ENCODE measurements at regions not wholly inside any gene's neighbourhood (a gene's known extent, or its start where the extent isn't known, plus 50 kb on each side); places are given as distances from the start of the nearest gene placed in this dataset.

DNA sequence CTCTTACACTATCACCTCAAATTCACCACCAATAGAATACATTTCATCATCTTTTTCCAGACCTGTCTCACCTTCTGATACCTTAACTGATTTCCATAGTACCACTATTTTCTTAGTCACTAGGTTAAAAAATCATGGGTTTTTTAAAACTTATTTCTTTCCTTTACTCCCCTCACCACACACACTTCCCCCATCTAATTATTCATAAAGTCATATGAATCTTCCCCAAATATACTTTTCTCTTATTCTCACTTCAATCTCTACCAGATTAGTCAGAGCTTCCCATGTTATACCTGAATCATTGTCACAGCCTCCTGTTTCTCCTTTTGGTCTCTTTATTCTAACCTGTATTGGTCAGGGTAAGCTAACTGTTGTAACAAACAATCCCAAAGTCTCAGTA, 696.3 kb downstream of the BCL11A start:
- H3K4me3 ChIP-seq (ENCODE audit: low read length): no peak overlapping the region
- no peak for DNase-seq (ENCODE audit: low read depth)
- TF ChIP-seq, protein P1, sequence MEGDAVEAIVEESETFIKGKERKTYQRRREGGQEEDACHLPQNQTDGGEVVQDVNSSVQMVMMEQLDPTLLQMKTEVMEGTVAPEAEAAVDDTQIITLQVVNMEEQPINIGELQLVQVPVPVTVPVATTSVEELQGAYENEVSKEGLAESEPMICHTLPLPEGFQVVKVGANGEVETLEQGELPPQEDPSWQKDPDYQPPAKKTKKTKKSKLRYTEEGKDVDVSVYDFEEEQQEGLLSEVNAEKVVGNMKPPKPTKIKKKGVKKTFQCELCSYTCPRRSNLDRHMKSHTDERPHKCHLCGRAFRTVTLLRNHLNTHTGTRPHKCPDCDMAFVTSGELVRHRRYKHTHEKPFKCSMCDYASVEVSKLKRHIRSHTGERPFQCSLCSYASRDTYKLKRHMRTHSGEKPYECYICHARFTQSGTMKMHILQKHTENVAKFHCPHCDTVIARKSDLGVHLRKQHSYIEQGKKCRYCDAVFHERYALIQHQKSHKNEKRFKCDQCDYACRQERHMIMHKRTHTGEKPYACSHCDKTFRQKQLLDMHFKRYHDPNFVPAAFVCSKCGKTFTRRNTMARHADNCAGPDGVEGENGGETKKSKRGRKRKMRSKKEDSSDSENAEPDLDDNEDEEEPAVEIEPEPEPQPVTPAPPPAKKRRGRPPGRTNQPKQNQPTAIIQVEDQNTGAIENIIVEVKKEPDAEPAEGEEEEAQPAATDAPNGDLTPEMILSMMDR (conservative IDR thresholded peaks at IDR 0.05; ENCODE audit: low read length): no peak

DNA sequence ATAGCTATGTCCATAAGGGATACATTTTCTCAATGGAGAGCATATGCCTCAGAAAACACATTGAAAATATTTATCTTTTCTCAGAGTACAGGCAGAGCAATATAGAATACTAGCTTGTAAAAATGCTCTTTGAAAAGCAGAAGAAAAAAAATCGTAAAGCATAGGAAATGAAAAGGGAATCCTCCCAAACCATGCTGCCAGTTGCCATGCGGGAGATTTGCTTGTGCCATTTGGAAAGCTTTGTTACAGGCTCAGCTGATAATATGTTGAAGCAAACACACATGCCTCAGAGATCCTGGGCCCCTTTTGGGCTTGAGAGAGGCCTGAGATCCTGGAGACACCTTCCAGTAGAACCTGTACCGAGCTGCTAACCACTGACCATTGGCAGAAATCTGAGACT, 697.1 kb downstream of the BCL11A start:
- H3K4me3 ChIP-seq (ENCODE audit: low read length): no peak overlapping the region
- TF ChIP-seq, protein P1 (conservative IDR thresholded peaks at IDR 0.05; ENCODE audit: low read length): no peak
- no peak for DNase-seq (ENCODE audit: low read depth)

DNA sequence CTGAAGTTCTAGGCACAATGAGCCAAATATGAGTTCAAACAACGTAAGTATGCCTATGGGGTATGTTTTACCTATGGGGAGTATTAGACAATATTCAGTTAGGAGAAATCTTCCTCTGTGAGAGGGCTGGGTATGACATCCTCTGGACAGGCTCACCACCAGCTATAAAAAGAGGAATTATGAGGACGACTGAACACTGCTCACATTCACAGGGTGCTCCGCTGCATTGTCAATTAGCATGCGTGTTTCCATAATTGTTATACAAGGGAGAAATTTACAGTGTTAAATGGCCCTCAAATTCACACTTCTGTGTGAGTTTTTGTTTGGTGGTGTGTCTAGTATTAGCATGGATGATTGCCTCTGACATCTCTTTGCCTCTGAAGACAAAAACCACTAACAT, 700.4 kb downstream of the BCL11A start:
- no peak for DNase-seq (ENCODE audit: low read depth)
- no peak overlapping the region for H3K4me3 ChIP-seq (ENCODE audit: low read length)
- TF ChIP-seq, protein P1 (conservative IDR thresholded peaks at IDR 0.05; ENCODE audit: low read length): no peak

DNA sequence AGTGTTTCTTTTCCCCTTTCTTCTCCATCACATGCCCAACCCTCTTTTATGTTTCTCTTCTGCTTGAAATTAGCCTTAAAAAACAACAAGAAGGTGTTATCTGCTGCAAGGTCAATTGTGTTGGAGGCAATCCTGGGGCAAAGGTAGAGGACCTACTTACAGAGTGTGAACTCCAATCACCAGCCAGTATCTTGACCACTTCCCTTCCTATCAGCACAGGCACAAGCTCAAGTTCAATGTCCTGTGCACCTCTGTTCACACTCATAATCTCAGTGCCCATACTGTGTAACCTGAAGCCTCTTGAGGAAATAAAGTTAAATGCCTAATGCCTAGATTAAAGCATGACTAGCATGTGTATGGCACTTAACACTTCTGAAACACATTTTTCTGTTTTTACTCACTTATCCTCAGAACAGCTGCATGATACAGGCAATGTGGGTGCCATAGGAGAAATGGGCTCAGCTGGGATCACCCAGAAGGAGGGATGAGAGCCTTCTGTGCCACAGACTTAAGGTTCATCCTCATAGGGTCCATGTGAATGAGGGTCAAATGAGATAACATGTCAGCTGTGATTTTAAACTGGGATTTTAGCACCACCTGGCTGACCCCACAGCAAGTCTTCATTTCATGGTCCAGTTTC, 701.5 kb downstream of the BCL11A start:
- DNase-seq (ENCODE audit: low read depth): no peak
- H3K4me3 ChIP-seq (ENCODE audit: low read length): no peak overlapping the region
- TF ChIP-seq, protein P1 (conservative IDR thresholded peaks at IDR 0.05; ENCODE audit: low read length): no peak

DNA sequence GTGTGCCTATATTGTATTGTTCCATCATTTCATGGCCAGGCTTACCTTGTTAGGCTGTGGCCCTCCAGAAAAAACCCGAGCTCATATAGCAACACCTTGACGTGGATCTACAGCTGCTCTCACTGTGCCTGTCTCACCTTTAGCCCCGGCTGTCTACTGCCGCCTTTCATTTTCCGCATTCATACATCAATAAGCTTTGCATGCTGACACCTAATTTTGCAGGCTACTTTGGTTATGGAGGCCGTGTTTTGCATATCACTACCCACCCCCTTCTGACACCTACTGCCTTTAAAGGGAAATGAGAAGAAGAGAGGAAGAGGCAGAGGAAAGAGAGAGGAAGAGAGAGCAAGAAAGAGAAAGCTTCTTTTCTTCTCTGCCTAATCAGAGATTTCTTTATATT, 702.9 kb downstream of the BCL11A start:
- no peak overlapping the region for H3K4me3 ChIP-seq (ENCODE audit: low read length)
- DNase-seq (ENCODE audit: low read depth): no peak
- TF ChIP-seq, protein P1 (conservative IDR thresholded peaks at IDR 0.05; ENCODE audit: low read length): no peak

DNA sequence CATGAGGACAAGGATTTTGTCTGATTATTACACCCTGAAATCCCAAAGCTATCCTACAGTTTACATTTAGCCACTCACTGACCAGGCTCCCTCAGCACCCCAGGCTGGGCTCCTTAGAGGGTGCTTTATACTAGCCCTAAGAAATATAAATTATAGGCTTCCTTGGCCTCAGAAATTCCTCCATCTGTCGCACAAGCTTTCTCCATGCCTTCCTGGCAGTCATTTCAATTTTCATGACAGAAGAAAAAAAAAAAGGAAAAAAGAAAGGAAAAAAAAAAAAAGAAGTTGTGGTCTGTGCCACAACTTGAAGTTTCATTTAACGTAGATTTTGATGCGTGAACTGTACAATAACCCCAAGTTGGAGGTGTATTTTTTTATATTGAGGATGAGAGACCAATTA, 719.5 kb downstream of the BCL11A start:
- H3K4me3 ChIP-seq (ENCODE audit: low read length): no peak overlapping the region
- DNase-seq (ENCODE audit: low read depth): no peak
- TF ChIP-seq, protein P1 (conservative IDR thresholded peaks at IDR 0.05; ENCODE audit: low read length): no peak

DNA sequence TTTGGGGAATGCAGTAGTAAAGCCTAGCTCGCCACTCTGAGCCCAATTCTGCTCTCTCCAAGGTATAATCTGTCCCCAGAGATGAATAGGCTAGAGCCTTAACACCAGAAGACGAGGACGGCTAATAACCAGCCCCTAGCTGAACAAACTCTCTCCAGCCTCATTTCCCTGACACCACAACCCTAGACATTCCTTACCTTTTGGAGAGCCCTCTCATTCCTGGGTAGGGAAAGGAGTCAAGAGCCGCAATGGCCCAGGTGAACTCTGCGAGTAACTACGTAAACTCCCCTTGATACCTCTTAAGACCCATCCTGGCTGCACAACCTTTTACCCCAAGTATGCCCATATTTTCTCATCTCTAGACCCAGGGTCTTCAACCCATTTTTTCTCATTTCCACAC, 722.9 kb downstream of the BCL11A start:
- no peak for DNase-seq (ENCODE audit: low read depth)
- TF ChIP-seq, protein P1 (conservative IDR thresholded peaks at IDR 0.05; ENCODE audit: low read length): no peak
- H3K4me3 ChIP-seq (ENCODE audit: low read length): no peak overlapping the region
